Uterus (tissue), 2 donors: ENCODE measurements at regions not wholly inside any gene's neighbourhood (a gene's known extent, or its start where the extent isn't known, plus 50 kb on each side); places are given as distances from the start of the nearest gene placed in this dataset.

Experiments used
- POLR2A ChIP-seq, 2 donors: fragments of 450-650 bp; IDR thresholded peaks; one replicate each; pipeline ENCODE4 v1.6.1; 2016; ENCODE audit warnings: antibody characterized with exemption in 2 of 2, mild to moderate bottlenecking in 1 of 2, moderate library complexity in 1 of 2
- TF ChIP-seq, protein P1 (sequence below), 4 experiments: fragments of 200-600 bp in 2 of 4; fragments of 450-650 bp in 2 of 4; sonication (generic) in 2 of 4; IDR thresholded peaks; one replicate each; pipeline ENCODE4 v1.5.1; 2016 to 2019; ENCODE audit warnings: antibody characterized with exemption in 4 of 4, mild to moderate bottlenecking in 2 of 4, moderate library complexity in 1 of 4

DNA sequence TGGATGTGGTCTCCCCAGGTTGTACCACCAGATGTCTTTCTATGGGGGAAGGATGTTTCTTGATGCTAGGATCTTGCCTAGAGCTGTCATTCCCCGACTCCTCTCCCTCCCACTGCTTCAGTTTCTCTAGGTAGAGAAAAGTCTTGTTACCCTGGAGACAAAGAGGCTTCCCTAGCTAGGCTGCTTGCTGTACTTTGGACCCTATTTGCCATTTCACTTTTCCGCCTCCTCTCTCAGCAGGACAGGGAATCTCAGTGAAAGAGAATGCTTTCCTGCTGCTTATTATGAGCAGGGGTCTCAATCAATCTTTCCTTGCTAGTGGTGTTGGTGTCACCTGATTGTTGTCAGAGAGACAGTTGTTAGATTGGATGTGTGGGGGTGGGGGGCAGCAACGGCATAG, 818.8 kb upstream of the GYPC start:
- TF ChIP-seq POLR2A (IDR thresholded peaks at IDR 0.05): no peak
- TF ChIP-seq, protein P1, sequence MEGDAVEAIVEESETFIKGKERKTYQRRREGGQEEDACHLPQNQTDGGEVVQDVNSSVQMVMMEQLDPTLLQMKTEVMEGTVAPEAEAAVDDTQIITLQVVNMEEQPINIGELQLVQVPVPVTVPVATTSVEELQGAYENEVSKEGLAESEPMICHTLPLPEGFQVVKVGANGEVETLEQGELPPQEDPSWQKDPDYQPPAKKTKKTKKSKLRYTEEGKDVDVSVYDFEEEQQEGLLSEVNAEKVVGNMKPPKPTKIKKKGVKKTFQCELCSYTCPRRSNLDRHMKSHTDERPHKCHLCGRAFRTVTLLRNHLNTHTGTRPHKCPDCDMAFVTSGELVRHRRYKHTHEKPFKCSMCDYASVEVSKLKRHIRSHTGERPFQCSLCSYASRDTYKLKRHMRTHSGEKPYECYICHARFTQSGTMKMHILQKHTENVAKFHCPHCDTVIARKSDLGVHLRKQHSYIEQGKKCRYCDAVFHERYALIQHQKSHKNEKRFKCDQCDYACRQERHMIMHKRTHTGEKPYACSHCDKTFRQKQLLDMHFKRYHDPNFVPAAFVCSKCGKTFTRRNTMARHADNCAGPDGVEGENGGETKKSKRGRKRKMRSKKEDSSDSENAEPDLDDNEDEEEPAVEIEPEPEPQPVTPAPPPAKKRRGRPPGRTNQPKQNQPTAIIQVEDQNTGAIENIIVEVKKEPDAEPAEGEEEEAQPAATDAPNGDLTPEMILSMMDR (IDR thresholded peaks at IDR 0.05): no peak
